GM12891 (cell line): ENCODE measurements at regions not wholly inside any gene's neighbourhood (a gene's known extent, or its start where the extent isn't known, plus 50 kb on each side); places are given as distances from the start of the nearest gene placed in this dataset.
"Not testable (repeated sequence)": the region's sequence is repeated elsewhere in the genome, so short reads cannot be mapped to it uniquely, and the experiment has no call there.

Experiments
- DNase-seq: peaks from one replicate; pipeline ENCODE4 v3.0.0; 2011; ENCODE audit warnings: low spot score; ENCODE audit not compliant: insufficient read length
- FAIRE-seq: peaks from 2 replicates; lab custom pipeline; 2011; peaks lifted over from hg19 to GRCh38; lab: Jason Lieb, UNC
- PAX5 ChIP-seq: IDR thresholded peaks from 2 replicates; pipeline ENCODE4 v1.6.1; 2011; ENCODE audit warnings: low read length, moderate library complexity, mild to moderate bottlenecking; ENCODE audit not compliant: insufficient read depth, severe bottlenecking
- POLR2A ChIP-seq: IDR thresholded peaks from 2 replicates; pipeline ENCODE4 v1.6.1; 2011; ENCODE audit warnings: low read depth, low read length, control low read depth
- POLR2AphosphoS5 ChIP-seq: IDR thresholded peaks from 2 replicates; pipeline ENCODE4 v1.6.1; 2011; ENCODE audit warnings: low read depth, low read length, control low read depth
- POU2F2 ChIP-seq: IDR thresholded peaks from 2 replicates; pipeline ENCODE4 v1.6.1; 2011; ENCODE audit warnings: low read depth, mild to moderate bottlenecking, control low read depth, low read length, moderate library complexity
- SPI1 ChIP-seq: IDR thresholded peaks from 2 replicates; pipeline ENCODE4 v1.6.1; 2011; ENCODE audit warnings: low read depth, low read length, control low read depth
- TAF1 ChIP-seq: IDR thresholded peaks from 2 replicates; pipeline ENCODE4 v1.6.1; 2011; ENCODE audit warnings: low read depth, low read length, control low read depth

DNA sequence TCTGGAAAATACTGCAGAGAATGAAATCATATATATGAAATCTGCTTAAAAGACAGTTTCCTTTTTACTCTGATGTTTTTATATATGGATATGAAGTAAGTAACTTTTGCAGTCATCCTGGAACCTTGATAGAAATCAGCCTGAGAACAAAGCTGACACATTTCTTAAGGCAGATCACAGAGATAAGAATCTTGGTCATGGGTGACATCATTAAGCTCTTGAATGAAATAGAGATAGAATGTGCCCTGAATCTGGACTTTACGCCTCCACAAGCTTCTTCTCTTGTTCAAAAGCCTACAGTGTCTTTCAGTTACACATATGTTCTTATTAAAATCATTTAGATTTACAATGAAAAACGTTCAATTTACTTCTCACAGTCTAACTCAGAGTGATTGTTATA lies 319.1 kb upstream of the CNTNAP2 start:
- no peak for FAIRE-seq
- TF ChIP-seq SPI1 (no peak), POLR2AphosphoS5 (no peak), PAX5 (no peak), TAF1 (no peak), POLR2A (no peak), POU2F2 (no peak)

DNA sequence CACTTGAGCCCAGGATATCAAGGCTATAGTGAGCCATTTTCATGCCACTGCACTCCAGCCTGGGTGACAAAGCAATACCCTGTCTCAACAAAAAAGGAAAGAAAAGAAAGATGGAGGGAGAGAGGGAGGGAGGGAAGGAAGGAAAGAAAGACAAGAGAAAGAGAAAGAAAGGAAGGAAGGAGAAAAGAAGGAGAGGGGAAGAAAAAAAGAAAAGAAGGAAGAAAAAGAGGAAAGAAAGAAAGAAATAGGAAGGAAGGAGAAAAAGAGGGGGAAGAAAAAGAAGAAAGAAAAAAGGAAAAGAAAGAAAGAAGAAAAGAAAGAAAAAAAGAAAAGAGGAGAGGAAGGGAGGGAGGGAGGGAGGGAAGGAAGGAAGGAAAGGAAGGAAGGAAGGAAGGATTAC lies 321.5 kb upstream of the CNTNAP2 start:
- FAIRE-seq (no peak), DNase-seq (no peak)
- TF ChIP-seq POLR2AphosphoS5 (no peak), TAF1 (no peak), SPI1 (no peak)

More for the DNA sequence above, 319.1 kb upstream of the CNTNAP2 start:
- DNase-seq = no peak

DNA sequence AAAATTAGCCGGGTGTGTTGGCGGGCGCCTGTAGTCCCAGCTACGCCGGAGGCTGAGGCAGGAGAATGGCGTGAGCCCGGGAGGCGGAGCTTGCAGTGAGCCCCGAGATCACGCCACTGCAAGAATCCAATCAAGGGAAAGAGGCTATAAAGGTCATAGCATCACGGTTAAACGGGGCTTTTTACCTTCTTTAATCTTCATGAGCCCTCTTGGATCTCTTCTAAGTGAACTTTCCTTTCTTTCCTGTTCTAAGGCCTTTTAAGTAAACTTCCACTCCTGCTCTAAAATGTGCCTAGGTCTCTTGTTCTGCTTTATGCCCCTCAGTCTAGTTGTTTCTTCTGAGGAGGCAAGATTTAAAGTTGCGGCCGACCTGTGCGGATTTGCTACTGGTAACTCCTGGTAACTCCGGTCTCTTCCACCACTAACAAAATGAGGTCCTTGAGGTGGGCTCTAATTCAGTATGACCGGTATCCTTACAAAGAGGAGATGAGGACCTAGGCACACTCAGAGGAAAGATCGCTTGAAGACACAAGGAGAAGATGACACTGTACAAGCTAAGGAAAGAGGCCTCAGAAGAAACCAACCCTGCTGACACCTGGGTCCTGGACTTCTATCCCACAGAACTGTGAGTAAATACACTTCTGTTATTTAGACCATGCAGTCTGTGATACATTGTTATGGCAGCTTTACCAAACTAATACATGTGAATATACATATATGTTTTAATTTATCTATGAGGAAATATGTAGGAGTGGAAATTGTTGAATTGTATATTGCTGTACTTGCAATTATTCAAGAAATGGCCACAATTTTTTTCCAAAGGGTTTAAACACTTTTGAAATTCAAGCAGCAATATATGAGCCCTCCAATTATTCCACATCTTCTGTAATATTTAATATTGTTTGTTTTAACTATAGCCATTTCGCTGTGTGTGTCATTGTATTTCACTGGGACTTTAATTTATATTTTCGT lies 331.5 kb upstream of the CNTNAP2 start:
- TF ChIP-seq POU2F2 (no peak), SPI1 (no peak), POLR2A (no peak), PAX5 (no peak)
- FAIRE-seq = no peak

DNA sequence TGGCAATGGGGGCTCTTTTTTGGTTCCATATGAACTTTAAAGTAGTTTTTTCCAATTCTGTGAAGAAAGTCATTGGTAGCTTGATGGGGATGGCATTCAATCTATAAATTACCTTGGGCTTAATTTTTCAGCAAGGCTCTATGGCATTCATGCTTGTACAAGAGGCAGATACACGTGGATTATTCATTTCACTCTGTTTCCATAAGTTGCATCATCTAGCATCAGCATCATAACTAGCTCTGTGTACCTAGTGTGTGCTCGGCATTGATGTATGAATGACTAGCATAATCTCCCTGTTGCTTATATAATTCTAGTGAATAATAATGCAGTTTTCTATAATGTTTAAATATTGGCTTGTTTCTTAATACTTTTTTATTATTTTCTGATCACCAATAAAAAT lies 335.2 kb upstream of the CNTNAP2 start:
- not testable (repeated sequence) for FAIRE-seq, DNase-seq

More for the DNA sequence above, 331.5 kb upstream of the CNTNAP2 start:
- no peak for DNase-seq

DNA sequence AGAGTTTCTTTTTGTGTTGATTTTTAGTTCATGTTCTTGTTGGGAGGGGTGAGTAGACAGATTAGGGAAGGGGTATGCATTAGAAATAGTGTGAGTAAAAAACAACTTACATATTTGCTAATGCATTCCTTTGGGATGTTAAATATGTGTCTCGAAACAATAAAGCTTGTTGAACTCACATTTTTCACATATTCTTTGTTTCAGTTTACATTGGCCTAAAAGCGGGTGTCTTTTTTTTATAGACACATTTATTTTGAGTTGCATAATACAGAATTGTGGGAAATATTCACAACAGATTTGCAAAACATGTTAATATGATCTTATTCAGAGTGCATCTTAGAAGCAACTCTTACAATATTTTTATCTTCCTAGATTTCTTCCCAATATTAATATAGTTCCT lies 337.5 kb upstream of the CNTNAP2 start:
- FAIRE-seq (no peak), DNase-seq (no peak)
- TF ChIP-seq TAF1 (no peak), SPI1 (no peak), PAX5 (no peak), POU2F2 (no peak), POLR2A (no peak), POLR2AphosphoS5 (no peak)

DNA sequence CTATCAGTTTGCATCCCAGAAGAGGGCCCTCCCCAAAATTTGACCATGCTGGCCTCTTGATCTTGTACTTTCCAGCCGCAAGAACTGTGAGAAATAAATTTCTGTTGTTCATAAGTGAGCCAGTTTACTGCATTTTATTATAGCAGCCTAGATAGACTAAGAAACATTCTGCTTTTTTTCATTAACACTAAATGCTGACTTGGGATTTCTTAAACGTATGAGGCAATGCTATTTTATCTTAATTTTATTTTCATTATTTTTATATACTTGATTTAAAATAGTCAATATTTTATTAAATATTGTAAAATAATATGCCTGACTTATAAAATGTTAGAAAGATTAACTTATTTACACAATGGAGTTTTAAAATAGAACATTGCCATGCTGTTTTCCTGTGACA lies 341.8 kb upstream of the CNTNAP2 start:
- TF ChIP-seq POLR2A = no peak
- TF ChIP-seq TAF1 = no peak
- TF ChIP-seq POU2F2 = no peak
- TF ChIP-seq POLR2AphosphoS5 = no peak
- DNase-seq (no peak), FAIRE-seq (no peak)

DNA sequence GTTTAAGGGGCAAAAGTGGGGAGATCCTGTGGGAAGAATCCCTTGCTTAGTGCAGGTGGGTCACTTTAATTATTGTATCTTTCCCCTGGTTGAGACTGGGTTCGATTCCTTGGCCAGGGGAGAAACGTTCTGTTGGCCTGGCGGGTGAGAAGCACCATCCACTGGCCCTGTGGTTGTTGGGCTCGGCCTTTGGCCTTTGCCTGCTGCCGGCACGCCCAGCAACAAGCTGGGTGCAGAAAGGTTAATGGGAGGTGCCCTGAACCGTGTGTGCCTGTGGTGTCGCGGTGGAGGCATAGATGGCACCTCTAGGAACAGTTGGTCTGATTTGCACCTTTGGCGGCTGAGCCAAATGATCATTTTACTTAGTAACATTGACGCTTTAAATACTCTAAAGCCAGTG lies 363.6 kb upstream of the CNTNAP2 start:
- DNase-seq (no peak), FAIRE-seq (no peak)
- TF ChIP-seq POLR2A (no peak), PAX5 (no peak), POLR2AphosphoS5 (no peak), POU2F2 (no peak), SPI1 (no peak), TAF1 (no peak)

DNA sequence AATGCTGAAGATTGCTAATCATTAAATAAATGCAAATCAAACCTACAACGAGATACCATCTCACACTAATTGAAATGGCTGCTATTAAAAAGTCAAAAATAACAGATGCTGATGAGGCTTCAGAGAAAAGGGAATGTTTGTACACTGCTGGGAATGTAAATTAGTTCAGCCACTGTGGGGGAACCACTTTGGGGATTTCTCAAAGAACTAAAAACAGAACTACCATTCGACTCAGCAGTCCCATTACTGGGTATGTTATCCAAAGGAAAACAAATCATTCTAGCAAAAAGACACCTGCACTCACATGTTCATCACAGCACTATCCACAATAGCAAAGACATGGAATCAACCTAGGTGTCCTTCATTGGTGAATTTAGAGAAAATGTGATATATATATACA lies 379.0 kb upstream of the CNTNAP2 start:
- DNase-seq (no peak), FAIRE-seq (no peak)
- TF ChIP-seq POLR2A (no peak), POLR2AphosphoS5 (no peak), POU2F2 (no peak), PAX5 (no peak), SPI1 (no peak), TAF1 (no peak)

DNA sequence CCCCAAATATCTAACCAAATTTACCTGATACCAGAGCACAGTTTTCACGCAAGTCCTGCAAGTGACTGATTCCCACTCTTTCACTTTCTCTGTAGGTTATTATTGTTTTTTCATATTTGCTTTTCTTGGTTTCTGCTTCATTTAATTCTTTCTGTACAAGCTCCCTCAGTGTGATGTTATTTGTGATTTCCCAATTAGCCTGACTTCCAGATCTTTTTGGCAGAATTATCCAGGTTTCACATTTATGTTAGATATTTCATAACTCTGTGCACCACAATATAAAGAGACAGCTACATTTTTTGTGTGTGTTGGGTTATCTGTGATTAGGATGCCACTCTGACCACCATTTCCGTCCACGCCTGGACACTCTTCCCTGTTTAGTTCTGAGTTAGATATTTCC lies 381.5 kb upstream of the CNTNAP2 start:
- no peak for DNase-seq
- TF ChIP-seq POLR2AphosphoS5 (no peak), SPI1 (no peak), TAF1 (no peak), POLR2A (no peak), POU2F2 (no peak), PAX5 (no peak)
- no peak for FAIRE-seq

DNA sequence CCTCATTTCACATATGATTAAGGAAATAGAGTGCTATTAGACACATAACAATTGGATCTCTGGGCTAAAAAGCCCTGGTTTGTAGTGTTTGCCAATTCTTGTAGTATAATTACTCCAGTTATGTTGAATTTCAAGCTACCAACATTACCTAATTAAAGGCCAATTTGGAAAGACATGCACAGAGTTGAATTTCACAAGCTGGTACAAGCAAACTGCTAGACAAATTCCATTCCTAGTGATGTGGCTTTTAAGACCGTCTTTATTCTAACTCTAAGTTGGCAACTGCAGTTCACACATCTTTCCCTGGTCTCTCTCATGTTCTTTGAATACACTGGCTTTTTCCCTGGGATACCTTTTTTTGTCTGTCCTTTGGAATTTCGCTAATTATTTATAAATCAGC lies 384.1 kb upstream of the CNTNAP2 start:
- TF ChIP-seq POLR2A (no peak), SPI1 (no peak), PAX5 (no peak), POLR2AphosphoS5 (no peak), TAF1 (no peak), POU2F2 (no peak)
- DNase-seq (no peak), FAIRE-seq (no peak)
